G401 (cell line): ENCODE measurements at regions not wholly inside any gene's neighbourhood (a gene's known extent, or its start where the extent isn't known, plus 50 kb on each side); places are given as distances from the start of the nearest gene placed in this dataset.
"Not testable (repeated sequence)": the region's sequence is repeated elsewhere in the genome, so short reads cannot be mapped to it uniquely, and the experiment has no call there.

Experiments used
- DNase-seq: peaks from one replicate; pipeline ENCODE4 v3.0.0-alpha.2; 2015; ENCODE audit warnings: low spot score
- in situ Hi-C: cut with HindIII; loops from 2 replicates; pipeline ENCODE4 v1.10.0; 2016; ENCODE audit warnings: low sequenced_read_pairs, mixed read lengths

DNA sequence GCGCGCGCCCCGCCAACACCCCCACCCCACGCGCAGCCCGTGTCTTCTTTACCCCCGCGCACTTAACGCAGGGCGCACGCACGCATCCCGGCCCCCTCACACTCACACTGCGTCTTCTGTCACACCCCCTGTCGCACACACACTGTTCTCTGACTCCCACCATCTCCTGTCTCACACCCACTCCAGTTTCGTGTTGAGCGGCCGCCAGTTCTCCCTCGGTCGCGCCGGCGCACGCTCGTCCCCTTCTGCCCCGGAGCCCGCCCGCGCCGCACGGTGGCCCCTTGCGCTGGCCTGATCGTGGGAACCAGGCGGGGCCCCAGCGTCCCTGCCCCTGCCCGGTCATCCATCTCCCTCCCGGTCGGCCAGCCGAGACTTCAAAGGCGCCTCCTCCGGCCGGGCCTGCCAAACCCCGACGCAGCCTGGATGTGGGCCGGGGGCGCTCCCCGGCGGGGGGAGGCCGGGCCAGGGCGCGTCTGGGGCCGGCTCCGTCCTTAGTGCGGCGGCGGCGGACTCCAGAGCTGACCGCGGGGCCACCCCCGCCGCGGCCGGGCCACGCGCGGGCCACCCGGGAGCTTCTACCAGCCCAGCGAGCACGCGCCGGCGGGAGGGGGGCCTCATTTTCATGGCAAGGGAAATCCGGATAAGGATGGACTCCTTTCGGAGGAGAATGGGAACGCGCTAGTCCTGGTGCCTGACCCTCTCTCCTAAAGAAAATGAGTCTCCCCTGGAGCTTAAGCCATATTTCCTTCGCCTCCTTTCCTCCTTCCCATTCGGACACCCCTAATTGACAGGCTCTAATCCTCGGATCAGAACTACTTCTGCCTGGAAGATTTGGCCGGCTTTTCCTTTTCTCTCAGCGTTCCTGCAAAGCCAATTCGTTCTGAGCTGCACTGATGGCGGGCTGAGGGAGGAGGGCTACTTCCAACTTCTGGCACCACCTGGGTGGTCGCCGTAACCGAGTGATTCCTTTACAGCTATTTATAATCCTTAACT, 82.0 kb upstream of the HMGA2 start:
- in situ Hi-C loops, result no loop called here
- no peak for DNase-seq

DNA sequence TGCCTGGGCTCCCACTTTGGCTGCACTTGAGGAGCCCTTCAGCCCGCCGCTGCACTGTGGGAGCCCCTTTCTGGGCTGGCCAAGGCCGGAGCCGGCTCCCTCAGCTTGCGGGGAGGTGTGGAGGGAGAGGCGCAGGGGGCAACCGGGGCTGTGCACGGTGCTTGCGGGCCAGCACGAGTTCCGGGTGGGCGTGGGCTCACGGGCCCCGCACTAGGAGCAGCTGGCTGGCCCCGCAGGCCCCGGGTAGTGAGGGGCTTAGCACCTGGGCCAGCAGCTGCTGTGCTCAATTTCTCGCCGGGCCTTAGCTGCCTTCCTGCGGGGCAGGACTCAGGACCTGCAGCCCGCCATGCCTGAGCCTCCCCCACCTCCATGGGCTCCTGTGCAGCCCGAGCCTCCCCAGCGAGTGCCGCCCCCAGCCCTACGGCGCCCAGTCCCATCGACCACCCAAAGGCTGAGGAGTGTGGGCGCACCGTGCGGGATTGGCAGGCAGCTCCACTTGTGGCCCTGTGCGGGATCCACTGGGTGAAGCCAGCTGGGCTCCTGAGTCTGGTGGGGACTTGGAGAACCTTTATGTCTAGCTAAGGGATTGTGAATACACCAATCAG, 79.9 kb upstream of the HMGA2 start:
- in situ Hi-C loops, result not testable (repeated sequence)

DNA sequence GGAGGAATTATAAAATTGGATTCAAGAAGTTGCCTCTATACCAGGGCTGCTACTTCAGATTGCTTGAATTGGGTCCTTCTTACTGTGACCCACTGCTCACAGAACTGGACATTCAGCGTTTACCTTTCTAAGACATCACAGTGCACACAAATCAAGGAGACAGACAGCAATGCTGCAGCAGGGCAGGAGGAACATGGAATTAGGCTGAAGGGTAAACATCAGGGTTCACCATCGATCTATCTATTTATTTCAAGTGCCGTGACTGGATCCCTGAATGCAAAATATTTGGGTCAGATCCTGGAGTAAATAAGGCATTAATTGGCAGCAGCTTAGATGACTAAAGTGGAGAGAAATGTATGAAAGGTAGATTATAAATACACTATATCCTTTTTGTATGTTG, 76.9 kb upstream of the HMGA2 start:
- in situ Hi-C loops, result no loop called here
- DNase-seq, result no peak

More for the DNA sequence above, 79.9 kb upstream of the HMGA2 start:
- DNase-seq, result not testable (repeated sequence)

DNA sequence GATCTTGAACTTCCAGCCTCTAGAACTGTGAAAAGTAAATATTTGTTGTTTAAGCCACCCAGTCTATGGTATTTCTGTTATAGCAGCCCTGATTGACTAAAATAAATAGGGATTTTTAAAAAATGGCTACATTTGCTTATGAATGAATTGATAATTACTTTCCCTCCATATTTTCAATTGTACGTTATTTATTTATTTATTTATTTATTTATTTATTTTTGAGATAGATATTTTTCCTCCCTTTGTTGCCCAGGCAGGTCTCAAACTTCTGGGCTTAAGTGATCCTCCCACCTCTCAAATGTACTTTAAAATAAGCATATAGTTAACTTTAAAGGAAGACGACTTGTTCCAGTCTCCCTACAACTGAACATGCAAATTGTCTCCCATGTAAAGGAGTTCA, 76.0 kb upstream of the HMGA2 start:
- in situ Hi-C loops, result no loop called here
- DNase-seq, result no peak

DNA sequence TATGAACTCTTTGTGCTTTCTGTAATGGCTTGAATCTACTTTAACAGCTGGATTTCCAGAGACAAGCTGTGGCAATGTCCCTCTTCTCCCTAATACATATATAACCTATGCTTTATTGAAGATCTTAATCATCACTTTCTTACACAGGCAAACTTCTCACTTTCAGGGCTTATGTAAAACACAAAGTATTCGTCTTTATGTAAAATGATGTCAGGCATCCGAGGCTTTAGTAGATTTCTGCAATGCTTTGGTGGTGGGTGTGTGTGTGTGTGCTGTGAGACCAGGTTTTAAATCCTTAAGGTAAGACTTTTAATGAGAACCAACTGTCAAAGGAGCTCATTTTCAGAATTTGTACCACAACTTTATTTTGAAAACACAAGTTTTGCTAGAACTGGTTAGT, 70.0 kb upstream of the HMGA2 start:
- in situ Hi-C loops, result no loop called here
- DNase-seq, result no peak

DNA sequence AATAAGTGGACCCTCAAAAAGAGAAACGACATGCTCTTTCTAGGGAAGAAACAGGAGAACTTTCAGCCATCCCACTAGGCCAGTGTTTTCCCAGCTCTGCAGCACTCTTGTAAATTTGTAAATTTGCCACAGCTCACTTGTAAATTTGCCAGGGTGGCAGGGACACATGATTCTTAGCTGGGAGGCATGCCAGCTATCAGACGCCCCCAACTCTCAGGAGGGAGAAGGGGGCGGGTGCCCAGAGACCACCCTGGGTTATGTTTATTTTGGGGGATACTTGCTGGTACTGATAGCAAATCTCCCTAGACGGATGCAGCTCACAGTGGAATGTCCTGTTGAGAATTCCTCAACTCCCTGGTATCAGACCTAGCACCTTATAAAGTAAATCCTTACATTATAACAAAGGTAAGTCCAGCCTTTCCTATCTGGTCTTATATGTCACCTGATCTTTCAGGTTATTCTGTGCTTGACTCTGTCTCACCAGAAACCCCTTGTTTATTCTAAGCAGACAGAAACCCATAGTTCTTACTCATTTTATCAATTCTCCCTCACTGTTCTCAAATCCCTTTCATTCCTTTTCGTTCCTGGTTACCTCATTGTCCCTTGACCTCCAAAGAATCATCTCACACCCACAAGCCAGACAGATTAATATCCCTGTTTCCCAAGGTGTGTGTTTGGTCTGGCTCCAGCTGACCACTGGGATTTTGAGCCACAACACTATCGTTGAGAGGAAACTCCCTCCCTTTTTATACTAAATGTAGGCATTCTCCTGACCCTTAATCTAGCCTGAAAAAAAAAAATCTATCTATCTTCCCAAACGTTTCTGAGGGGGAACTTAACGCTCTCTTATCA, 69.3 kb upstream of the HMGA2 start:
- in situ Hi-C loops, result no loop called here
- DNase-seq, result no peak

DNA sequence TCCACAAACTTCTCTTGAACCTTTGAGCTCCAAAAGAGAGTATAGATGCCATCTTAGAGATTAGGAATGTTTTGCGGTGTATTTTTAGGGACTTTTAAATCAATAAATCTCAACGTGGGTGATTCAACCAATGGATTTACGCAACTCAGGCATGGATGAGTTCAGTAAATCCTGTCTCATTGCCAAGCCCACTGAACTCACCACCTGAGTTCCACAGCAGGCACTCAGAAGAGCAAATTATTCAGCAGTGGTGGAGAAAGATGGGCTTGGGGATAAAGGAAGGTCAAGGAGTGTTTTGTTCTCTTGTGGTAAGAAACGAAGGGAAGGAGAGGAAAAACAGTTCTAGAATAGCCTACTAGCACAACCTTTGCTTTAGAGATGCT, 68.7 kb upstream of the HMGA2 start:
- in situ Hi-C loops, result no loop called here
- no peak for DNase-seq

DNA sequence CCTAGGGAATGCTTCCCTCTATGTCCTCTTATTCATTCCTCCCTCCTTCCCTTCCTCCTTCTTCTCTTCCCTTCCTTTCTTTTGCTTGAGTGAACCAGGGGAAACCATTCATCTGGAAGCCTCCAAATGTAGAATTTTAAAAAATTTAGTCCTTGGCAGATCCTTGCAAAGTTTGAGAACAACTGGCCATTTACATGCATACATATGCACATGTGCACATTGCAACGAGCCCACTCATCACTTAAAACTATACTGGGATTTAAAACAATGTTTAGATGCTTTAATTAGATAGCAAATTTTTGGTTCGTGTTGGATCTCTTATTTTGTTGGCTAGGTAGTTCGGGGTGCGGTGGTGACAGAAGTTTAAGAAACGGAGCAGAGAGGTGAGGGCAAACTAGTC, 68.0 kb upstream of the HMGA2 start:
- in situ Hi-C loops, result no loop called here
- no peak for DNase-seq

DNA sequence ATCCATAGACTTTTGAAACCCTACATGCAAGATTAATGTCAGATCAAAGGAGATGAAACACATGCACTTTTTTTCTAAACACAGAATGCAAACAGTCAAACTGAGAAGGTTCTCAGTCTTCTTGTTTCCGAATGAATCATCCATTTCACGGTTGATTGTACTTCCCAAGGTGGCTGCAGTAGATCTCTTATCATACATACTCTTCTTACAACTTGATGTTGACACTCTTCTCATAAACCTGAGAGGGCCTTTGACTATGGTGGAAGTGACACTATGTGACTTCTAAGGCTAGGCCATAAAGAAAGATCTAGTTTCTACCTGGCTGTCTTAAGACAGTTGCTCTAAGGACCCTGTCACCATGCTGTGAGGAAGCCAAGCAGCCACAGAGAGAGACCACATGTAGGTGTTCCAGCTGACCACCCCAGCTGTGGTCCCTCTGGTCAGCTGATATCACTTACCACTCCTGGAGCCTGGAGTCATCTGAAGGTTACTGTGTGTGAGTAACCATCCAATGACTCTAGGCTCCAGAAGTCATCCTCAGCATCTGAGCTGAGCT, 67.2 kb upstream of the HMGA2 start:
- in situ Hi-C loops, result no loop called here
- DNase-seq, result no peak

DNA sequence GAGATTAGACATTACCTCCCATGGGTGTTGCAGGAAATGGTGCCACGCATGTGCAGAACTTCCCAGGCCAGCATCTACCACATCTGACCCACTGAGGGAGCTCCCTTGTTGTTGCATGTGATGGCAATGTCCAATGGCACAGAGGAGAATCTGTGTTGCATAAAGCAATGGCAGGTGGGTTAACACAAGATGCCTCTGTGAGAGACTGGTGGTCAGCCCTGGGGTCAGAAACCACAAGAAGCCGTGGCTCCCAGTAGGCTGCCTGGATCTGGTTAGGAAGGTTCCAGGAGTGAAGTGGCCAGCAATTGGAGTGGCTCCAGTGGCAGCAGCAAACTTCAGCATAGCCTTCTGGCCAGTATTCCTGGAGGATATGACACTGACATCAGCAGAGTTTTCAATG, 65.9 kb upstream of the HMGA2 start:
- in situ Hi-C loops, result no loop called here
- DNase-seq, result no peak

DNA sequence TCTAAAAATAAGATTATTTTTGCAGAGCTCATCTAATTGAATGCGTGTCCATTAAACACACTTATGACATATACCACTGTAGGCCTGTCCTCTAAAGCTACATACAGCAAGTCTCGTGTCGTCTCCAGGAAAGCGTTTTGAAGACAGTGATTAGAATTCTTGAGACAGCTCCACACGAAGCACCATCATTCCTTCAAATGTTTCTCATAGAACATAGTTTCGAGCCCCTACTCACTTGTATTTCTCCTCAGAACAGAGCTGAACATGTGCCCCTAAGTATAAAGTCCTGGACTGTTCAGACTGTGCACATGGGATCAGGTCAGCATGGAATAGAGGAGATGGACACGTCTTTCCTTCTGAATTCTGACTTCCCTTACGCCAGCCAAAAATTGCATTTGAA, 64.5 kb upstream of the HMGA2 start:
- DNase-seq, result no peak
- in situ Hi-C loops, result no loop called here

DNA sequence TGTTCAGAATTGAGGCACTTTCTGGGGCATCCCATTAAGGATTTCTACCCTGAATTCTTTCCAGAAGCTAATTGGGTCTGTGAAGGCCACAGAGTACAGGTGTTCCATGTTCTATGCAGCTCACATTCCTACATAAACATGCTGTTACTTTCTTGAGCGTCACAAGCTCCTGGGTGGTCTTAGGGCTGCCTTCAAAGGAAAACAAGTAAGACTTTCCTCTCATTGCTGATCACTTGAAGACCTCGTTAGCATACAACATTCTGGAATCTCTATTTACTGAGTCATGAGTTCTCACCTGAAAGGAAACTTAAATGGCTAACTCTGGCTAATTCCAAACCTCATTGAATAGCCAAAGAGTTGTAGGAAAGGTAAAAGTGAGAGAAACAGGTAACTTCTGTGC, 63.0 kb upstream of the HMGA2 start:
- DNase-seq, result no peak
- in situ Hi-C loops, result no loop called here

DNA sequence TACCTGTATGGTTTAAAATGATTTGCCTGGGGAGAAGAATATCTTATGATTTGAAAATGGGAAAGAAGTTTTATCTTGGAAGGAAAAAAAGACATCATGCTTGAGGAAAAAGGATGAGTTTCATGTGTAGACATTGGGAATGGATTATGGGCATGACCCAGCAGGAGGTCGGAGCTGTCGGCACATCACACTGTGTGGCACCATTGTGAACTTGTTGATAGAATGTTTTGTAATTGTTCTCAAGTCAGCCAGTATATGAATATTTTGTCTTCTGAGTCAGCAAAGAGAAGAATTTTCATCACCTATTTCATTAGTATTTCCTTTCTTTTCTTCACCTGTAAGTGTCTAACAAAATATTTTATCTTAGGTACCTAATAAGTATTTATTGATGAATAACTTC, 60.0 kb upstream of the HMGA2 start:
- in situ Hi-C loops, result no loop called here
- no peak for DNase-seq

DNA sequence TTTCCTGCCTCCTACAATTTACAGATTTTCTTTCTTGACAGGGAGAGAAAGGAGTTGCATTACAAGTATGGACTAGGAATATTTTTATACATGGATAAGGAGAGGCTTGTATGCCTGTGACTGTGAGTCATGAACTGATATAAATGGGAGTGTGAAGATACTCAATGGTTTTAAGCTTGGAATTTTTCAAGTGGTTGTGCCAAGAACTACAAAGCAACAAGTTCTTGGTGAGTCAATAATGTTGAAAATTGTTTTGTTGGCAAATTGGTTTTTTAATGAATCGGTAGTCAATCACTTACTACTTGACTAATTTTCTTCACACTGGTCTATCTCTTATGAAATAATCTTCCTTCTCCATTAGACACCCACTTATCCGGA, 58.9 kb upstream of the HMGA2 start:
- in situ Hi-C loops, result no loop called here

DNA sequence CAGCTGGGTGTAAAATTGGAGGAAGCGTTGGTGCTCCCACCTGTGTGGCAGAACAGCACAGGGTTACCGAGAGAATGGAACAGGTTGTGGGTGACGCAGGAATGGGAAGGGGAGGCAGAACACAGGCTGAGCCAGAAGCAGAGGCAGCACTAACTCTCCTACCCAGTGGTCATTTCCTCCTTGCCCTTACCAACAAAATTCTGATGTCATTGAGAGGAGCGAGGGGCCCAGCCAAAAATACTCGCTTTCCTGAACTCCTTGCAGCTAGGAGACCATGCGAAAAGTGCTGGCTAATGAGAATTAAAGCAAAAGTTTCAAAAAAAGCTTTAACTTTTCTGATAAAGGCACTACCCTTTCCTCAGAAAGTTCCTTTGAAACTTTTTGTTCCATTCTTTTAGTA, 54.4 kb upstream of the HMGA2 start:
- no peak for DNase-seq
- in situ Hi-C loops, result no loop called here

More for the DNA sequence above, 58.9 kb upstream of the HMGA2 start:
- no peak for DNase-seq
